Endothelial cell of umbilical vein (primary cell): ENCODE measurements at regions not wholly inside any gene's neighbourhood (a gene's known extent, or its start where the extent isn't known, plus 50 kb on each side); places are given as distances from the start of the nearest gene placed in this dataset.

Source experiments
- BruUV-seq: library from RNA; stranded (reverse); fragments of 400-500 nt; replicated peaks from 2 replicates; lab custom pipeline; 2021; lab: Mats Ljungman, UMichigan
- CTCF ChIA-PET: fragments of 300-600, 350-600 bp; sonication (Branson Sonifier 250); formaldehyde crosslinking; loops from one replicate; lab custom pipeline; 2021; ENCODE audit warnings: antibody characterized with exemption, inconsistent platforms; lab: Charles Lee
- POLR2A ChIA-PET: fragments of 300-600, 350-600 bp; sonication (Branson Sonifier 250); formaldehyde crosslinking; loops from one replicate; lab custom pipeline; 2021; ENCODE audit warnings: antibody characterized with exemption, inconsistent platforms; lab: Charles Lee
- DNase-seq: peaks from one replicate; pipeline ENCODE4 v3.0.0-alpha.2; 2011; ENCODE audit warnings: low read depth, low spot score
- FAIRE-seq: peaks from 2 replicates; lab custom pipeline; 2011; peaks lifted over from hg19 to GRCh38; lab: Jason Lieb, UNC
- H2AFZ ChIP-seq: 2 replicates; pipeline ENCODE4 v1.6.0; 2012; ENCODE audit warnings: low read depth, low read length, control low read depth, inconsistent platforms
- H3K27ac ChIP-seq: 2 replicates; pipeline ENCODE4 v1.5.1; 2011; ENCODE audit warnings: low read depth, mild to moderate bottlenecking, control low read depth, low read length, moderate library complexity; ENCODE audit not compliant: insufficient read depth
- H3K27me3 ChIP-seq, 2 experiments: 2 replicates each; pipeline versions ENCODE4 v1.6.0 to v1.6.1; 2011; ENCODE audit warnings: low read length in 2 of 2, mixed read lengths in 1 of 2; ENCODE audit not compliant: control insufficient read depth in 2 of 2, insufficient read depth in 2 of 2
- H3K36me3 ChIP-seq, 2 experiments: 2 replicates in 1 of 2; 3 replicates in 1 of 2; pipeline ENCODE4 v1.5.1; 2011; ENCODE audit warnings: low read length in 2 of 2, mild to moderate bottlenecking in 1 of 2, moderate library complexity in 1 of 2; ENCODE audit not compliant: control insufficient read depth in 2 of 2, insufficient read depth in 2 of 2; ENCODE audit errors: extremely low read depth in 1 of 2
- H3K4me1 ChIP-seq: 3 replicates; pipeline ENCODE4 v1.5.1; 2011; ENCODE audit warnings: mild to moderate bottlenecking, low read length; ENCODE audit not compliant: control insufficient read depth, insufficient read depth; ENCODE audit errors: extremely low read depth
- H3K4me2 ChIP-seq: 2 replicates; pipeline ENCODE4 v1.6.1; 2011; ENCODE audit warnings: low read length, control low read depth, mixed read lengths; ENCODE audit not compliant: insufficient read depth
- H3K4me3 ChIP-seq, 3 experiments: fragments of 200-600 bp in 1 of 3; sonication (generic), shearing (Covaris generic) in 1 of 3; replicated peaks in 1 of 3; 2 replicates each; pipeline ENCODE4 v1.5.1; 2011 to 2016; ENCODE audit warnings: control low read depth in 3 of 3, low read length in 3 of 3, mild to moderate bottlenecking in 2 of 3, inconsistent platforms in 1 of 3, low read depth in 1 of 3, moderate library complexity in 1 of 3; ENCODE audit not compliant: insufficient read depth in 1 of 3
- H3K79me2 ChIP-seq: 2 replicates; pipeline ENCODE4 v1.6.0; 2012; ENCODE audit warnings: low read length, inconsistent platforms; ENCODE audit not compliant: control insufficient read depth, insufficient read depth
- H3K9ac ChIP-seq: replicated peaks from 2 replicates; pipeline ENCODE3; 2011; ENCODE audit warnings: low read length, control low read depth; ENCODE audit not compliant: insufficient read depth; ENCODE audit errors: extremely low read depth
- H3K9me1 ChIP-seq: replicated peaks from 3 replicates; pipeline ENCODE4 v1.6.0; 2011; ENCODE audit warnings: mild to moderate bottlenecking, low read length; ENCODE audit not compliant: control insufficient read depth, insufficient read depth; ENCODE audit errors: extremely low read depth
- H3K9me3 ChIP-seq: replicated peaks from 2 replicates; pipeline ENCODE4 v1.5.1; 2012; ENCODE audit warnings: low read length, inconsistent platforms; ENCODE audit not compliant: control insufficient read depth, insufficient read depth
- H4K20me1 ChIP-seq: replicated peaks from 2 replicates; pipeline ENCODE3; 2011; ENCODE audit warnings: mild to moderate bottlenecking, low read length; ENCODE audit not compliant: control insufficient read depth, insufficient read depth; ENCODE audit errors: extremely low read depth
- EZH2 ChIP-seq: IDR thresholded peaks from 2 replicates; pipeline ENCODE4 v1.6.1; 2012; ENCODE audit warnings: borderline replicate concordance, low read depth, mild to moderate bottlenecking, moderate library complexity, low read length, inconsistent platforms; ENCODE audit not compliant: severe bottlenecking
- FOS ChIP-seq: IDR thresholded peaks from 2 replicates; pipeline ENCODE4 v1.6.1; 2011; ENCODE audit warnings: mild to moderate bottlenecking, low read length, moderate library complexity, borderline replicate concordance; ENCODE audit not compliant: insufficient read depth
- GATA2 ChIP-seq: IDR thresholded peaks from 2 replicates; pipeline ENCODE4 v1.7.0; 2011; ENCODE audit warnings: low read depth, mild to moderate bottlenecking, moderate library complexity, mixed read lengths, low read length; ENCODE audit not compliant: insufficient read length, insufficient read depth
- JUN ChIP-seq: IDR thresholded peaks from 2 replicates; pipeline ENCODE4 v1.6.1; 2011; ENCODE audit warnings: borderline replicate concordance, low read depth; ENCODE audit not compliant: insufficient read length, insufficient read depth
- MYC ChIP-seq: IDR thresholded peaks from one replicate; pipeline ENCODE4 v1.6.1; 2011; ENCODE audit warnings: mild to moderate bottlenecking, low read depth, low read length
- POLR2A ChIP-seq: IDR thresholded peaks from 2 replicates; pipeline ENCODE4 v1.6.1; 2012; ENCODE audit warnings: low read depth, mild to moderate bottlenecking, control low read depth, low read length
- POLR2AphosphoS5 ChIP-seq: IDR thresholded peaks from 2 replicates; pipeline ENCODE4 v1.6.1; 2012; ENCODE audit warnings: low read depth, mild to moderate bottlenecking, control low read depth, low read length, moderate library complexity; ENCODE audit not compliant: insufficient read depth
- dilution Hi-C: fragments of 300-500 bp; cut with MboI; formaldehyde crosslinking; loops from one replicate; pipeline ENCODE4 v1.15.0; 2019; ENCODE audit warnings: low sequenced_read_pairs; ENCODE audit not compliant: extremely low pct_ligation_motif_present
- intact Hi-C: fragments of 100-400 bp; cut with micrococcal nuclease; formaldehyde crosslinking; loops from one replicate; pipeline ENCODE4 v1.10.0; 2022
- TF ChIP-seq, protein P1 (sequence below), 2 donors: IDR thresholded peaks; 1 replicate in 1 of 2; 2 replicates in 1 of 2; pipeline ENCODE4 v1.5.1; 2011; ENCODE audit warnings: low read length in 2 of 2, mild to moderate bottlenecking in 2 of 2, moderate library complexity in 2 of 2, control low read depth in 1 of 2, inconsistent platforms in 1 of 2, low read depth in 1 of 2; ENCODE audit not compliant: insufficient read depth in 1 of 2; ENCODE audit errors: extremely low read depth in 1 of 2
- TF ChIP-seq, protein P2 (sequence below): IDR thresholded peaks from 2 replicates; pipeline ENCODE4 v1.6.1; 2011; ENCODE audit not compliant: insufficient read depth, insufficient read length

DNA sequence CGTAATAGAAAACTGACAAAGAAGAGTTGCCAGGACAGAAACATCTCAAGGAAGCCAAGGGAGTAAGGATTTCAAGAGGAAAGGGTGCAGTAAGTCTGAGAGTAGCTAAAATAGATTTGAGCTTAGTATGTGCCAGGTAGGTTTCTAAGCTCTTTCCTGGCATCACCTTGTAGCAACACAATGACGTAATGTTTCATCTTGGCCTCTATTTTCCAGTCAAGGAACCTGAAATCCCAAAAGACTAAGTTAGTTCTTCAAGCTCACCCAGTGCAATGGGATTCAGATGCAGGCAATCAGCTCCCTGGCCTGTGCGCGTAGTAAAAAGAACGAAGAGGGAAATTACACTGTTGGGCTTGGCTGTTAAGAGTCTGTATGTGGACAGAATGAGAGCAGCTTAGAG is 586.5 kb upstream of the TENM3 start:
- CTCF ChIA-PET = no interaction called here
- no peak overlapping the region for H3K9ac ChIP-seq
- TF ChIP-seq POLR2AphosphoS5 = no peak
- TF ChIP-seq, protein P1, sequence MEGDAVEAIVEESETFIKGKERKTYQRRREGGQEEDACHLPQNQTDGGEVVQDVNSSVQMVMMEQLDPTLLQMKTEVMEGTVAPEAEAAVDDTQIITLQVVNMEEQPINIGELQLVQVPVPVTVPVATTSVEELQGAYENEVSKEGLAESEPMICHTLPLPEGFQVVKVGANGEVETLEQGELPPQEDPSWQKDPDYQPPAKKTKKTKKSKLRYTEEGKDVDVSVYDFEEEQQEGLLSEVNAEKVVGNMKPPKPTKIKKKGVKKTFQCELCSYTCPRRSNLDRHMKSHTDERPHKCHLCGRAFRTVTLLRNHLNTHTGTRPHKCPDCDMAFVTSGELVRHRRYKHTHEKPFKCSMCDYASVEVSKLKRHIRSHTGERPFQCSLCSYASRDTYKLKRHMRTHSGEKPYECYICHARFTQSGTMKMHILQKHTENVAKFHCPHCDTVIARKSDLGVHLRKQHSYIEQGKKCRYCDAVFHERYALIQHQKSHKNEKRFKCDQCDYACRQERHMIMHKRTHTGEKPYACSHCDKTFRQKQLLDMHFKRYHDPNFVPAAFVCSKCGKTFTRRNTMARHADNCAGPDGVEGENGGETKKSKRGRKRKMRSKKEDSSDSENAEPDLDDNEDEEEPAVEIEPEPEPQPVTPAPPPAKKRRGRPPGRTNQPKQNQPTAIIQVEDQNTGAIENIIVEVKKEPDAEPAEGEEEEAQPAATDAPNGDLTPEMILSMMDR (IDR thresholded peaks at IDR 0.05; ENCODE audit: extremely low read depth in 1 of 2, insufficient read depth in 1 of 2, low read depth in 1 of 2, low read length in 2 of 2) = no peak
- no peak for TF ChIP-seq MYC
- no peak for TF ChIP-seq EZH2
- TF ChIP-seq, protein P2, sequence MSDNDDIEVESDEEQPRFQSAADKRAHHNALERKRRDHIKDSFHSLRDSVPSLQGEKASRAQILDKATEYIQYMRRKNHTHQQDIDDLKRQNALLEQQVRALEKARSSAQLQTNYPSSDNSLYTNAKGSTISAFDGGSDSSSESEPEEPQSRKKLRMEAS = no peak
- no peak for TF ChIP-seq FOS
- no peak for TF ChIP-seq GATA2
- TF ChIP-seq POLR2A = no peak
- no peak for TF ChIP-seq JUN
- no peaks in the 10 kb centered on the region for H3K36me3 ChIP-seq
- no peaks in the 10 kb centered on the region for H4K20me1 ChIP-seq
- POLR2A ChIA-PET = no interaction called here
- H3K79me2 ChIP-seq = no peaks in the 10 kb centered on the region
- no peak overlapping the region for H3K4me2 ChIP-seq
- H2AFZ ChIP-seq = no peak overlapping the region
- no TSS peak for BruUV-seq
- peaks cover 4% of the 10 kb centered on the region for H3K9me3 ChIP-seq
- H3K4me3 ChIP-seq = no peak overlapping the region
- intact Hi-C loops (no loop called here), dilution Hi-C loops (no loop called here)
- H3K9me1 ChIP-seq = no peaks in the 10 kb centered on the region
- H3K27ac ChIP-seq = no peak overlapping the region
- DNase-seq (no peak), FAIRE-seq (no peak)
- H3K4me1 ChIP-seq = no peaks in the 10 kb centered on the region
- no peaks in the 10 kb centered on the region for H3K27me3 ChIP-seq
